AG09319 (cell line): ENCODE measurements at regions not wholly inside any gene's neighbourhood (a gene's known extent, or its start where the extent isn't known, plus 50 kb on each side); places are given as distances from the start of the nearest gene placed in this dataset.

Experiments
- DNase-seq: peaks from one replicate; pipeline ENCODE4 v3.0.0-alpha.2; 2010; ENCODE audit warnings: low read depth; ENCODE audit errors: extremely low read depth
- CTCF ChIP-seq: IDR thresholded peaks from 2 replicates; pipeline ENCODE4 v1.5.1; 2011; ENCODE audit warnings: low read depth, mild to moderate bottlenecking, inconsistent platforms, low read length, moderate library complexity

- DNase-seq: no peak
- no peak for TF ChIP-seq CTCF
Measured at GRCh38 chr20:48286601-48287000, 501.3 kb upstream of the SULF2 start.

- DNase-seq: no peak
- TF ChIP-seq CTCF: no peak
Measured at GRCh38 chr20:48285656-48286055, 500.4 kb upstream of the SULF2 start.

GRCh38 chr20:48284837-48285236, 499.6 kb upstream of the SULF2 start:
- DNase-seq: no peak
- TF ChIP-seq CTCF: no peak

- TF ChIP-seq CTCF: no peak
- DNase-seq: no peak
Measured at GRCh38 chr20:48284315-48284714, 499.0 kb upstream of the SULF2 start.

GRCh38 chr20:48283470-48284110, 498.3 kb upstream of the SULF2 start:
- peak; percentile 62 for DNase-seq
- no peak for TF ChIP-seq CTCF

- TF ChIP-seq CTCF: no peak
- DNase-seq: no peak
Measured at GRCh38 chr20:48282591-48283228, 497.4 kb upstream of the SULF2 start.

GRCh38 chr20:48281501-48281900, 496.2 kb upstream of the SULF2 start:
- no peak for DNase-seq
- no peak for TF ChIP-seq CTCF
